Naive thymus-derived CD8-positive, alpha-beta T cell (primary cell): ENCODE measurements at regions not wholly inside any gene's neighbourhood (a gene's known extent, or its start where the extent isn't known, plus 50 kb on each side); places are given as distances from the start of the nearest gene placed in this dataset.

ENCODE experiments used
- ATAC-seq, 2 donors: fragments of 150-1000 bp; cut with Tn5 transposase in 1 of 2; sonication (Bioruptor Pico), chemical (Tn5 transposase) in 1 of 2; 1 replicate in 1 of 2; 2 replicates in 1 of 2; pipeline ENCODE4 v1.10.0; 2021; ENCODE audit warnings: mild to moderate bottlenecking in 2 of 2, moderate library complexity in 2 of 2
- POLR2A ChIA-PET: fragments of 350-600 bp; sonication (Branson Sonifier 250); formaldehyde crosslinking; loops from one replicate; lab custom pipeline; 2021; ENCODE audit warnings: antibody characterized with exemption; lab: Charles Lee
- DNase-seq, 10 donors: peaks; one replicate each; pipeline versions ENCODE4 v3.0.0 to v3.0.0-alpha.2; 2020 to 2022
- H3K27ac Mint-ChIP-seq, 10 donors: one replicate each; pipeline ENCODE4 v1.8.0; 2020 to 2022; ENCODE audit warnings: mild to moderate bottlenecking in 10 of 10, mixed read lengths in 10 of 10, moderate library complexity in 4 of 10, inconsistent platforms in 1 of 10
- H3K27me3 Mint-ChIP-seq, 5 donors: one replicate each; pipeline ENCODE4 v1.8.0; 2021 to 2022; ENCODE audit warnings: mixed read lengths in 5 of 5
- H3K36me3 Mint-ChIP-seq, 3 donors: one replicate each; pipeline ENCODE4 v1.8.0; 2020 to 2022; ENCODE audit warnings: mixed read lengths in 3 of 3, mild to moderate bottlenecking in 2 of 3, inconsistent platforms in 1 of 3
- H3K4me1 Mint-ChIP-seq, 4 donors: one replicate each; pipeline ENCODE4 v1.8.0; 2021 to 2022; ENCODE audit warnings: mixed read lengths in 4 of 4
- H3K4me3 Mint-ChIP-seq, 10 donors: one replicate each; pipeline ENCODE4 v1.8.0; 2020 to 2022; ENCODE audit warnings: mild to moderate bottlenecking in 10 of 10, mixed read lengths in 10 of 10, moderate library complexity in 6 of 10, inconsistent platforms in 1 of 10
- H3K9me3 Mint-ChIP-seq, 9 donors: one replicate each; pipeline ENCODE4 v1.8.0; 2020 to 2022; ENCODE audit warnings: mixed read lengths in 9 of 9, mild to moderate bottlenecking in 3 of 9, inconsistent platforms in 1 of 9, moderate library complexity in 1 of 9

DNA sequence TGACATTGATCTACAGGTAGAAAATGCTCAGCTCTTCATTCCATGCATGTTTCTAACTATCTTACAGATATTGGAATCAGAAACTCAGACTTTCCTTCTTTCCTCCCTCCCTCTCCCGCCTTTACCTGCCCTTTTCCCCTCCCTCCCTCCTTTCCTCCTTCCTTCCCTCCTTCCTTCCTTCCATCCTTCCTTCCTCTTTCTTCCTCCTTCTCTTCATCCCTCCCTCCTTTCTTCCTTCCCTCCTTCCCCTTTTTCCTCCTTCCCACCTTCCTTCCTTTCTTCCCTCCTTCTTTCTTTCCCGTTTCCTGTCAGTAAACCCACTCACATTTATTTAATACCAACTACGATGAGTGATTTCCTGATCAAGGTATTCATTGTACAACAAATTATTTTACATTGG, 113.4 kb upstream of the IRS2 start:
- Mint-ChIP-seq H3K4me1 (no peaks in the 10 kb centered on the region), H3K27me3 (peaks cover 1 to 18% (median 11%) of the 10 kb centered on the region in 5 donors), H3K4me3 (no peak overlapping the region), H3K27ac (no peak overlapping the region), H3K9me3 (peaks cover 0 to 12% (median 0%) of the 10 kb centered on the region in 9 donors), H3K36me3 (no peaks in the 10 kb centered on the region)
- ATAC-seq (no peak), DNase-seq (no peak)
- POLR2A ChIA-PET: no interaction called here

DNA sequence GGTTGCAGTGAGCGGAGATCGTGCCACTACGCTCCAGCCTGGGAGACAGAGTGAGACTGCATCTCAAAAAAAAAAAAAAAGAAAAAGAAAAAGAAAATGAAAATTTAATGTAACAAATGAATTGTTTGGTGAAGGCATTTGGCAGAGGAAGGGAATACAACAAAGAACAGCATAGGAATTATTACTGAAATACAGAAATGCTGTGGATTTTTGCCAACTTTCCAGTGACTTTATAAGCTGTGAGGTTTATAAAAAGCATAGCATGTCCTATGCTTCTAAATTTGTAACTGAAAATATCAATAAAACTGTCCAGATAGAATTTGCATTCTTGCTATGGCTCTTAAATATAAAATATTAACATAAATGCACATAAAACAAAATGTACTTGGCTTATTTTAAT, 112.9 kb upstream of the IRS2 start:
- no peak for DNase-seq
- H3K36me3 Mint-ChIP-seq: no peaks in the 10 kb centered on the region
- no peak overlapping the region for H3K27ac Mint-ChIP-seq
- ATAC-seq: no peak
- peaks cover 1 to 18% (median 11%) of the 10 kb centered on the region in 5 donors for H3K27me3 Mint-ChIP-seq
- H3K4me3 Mint-ChIP-seq: no peak overlapping the region
- H3K9me3 Mint-ChIP-seq: peaks cover 0 to 12% (median 0%) of the 10 kb centered on the region in 9 donors
- no peaks in the 10 kb centered on the region for H3K4me1 Mint-ChIP-seq
- POLR2A ChIA-PET: no interaction called here

DNA sequence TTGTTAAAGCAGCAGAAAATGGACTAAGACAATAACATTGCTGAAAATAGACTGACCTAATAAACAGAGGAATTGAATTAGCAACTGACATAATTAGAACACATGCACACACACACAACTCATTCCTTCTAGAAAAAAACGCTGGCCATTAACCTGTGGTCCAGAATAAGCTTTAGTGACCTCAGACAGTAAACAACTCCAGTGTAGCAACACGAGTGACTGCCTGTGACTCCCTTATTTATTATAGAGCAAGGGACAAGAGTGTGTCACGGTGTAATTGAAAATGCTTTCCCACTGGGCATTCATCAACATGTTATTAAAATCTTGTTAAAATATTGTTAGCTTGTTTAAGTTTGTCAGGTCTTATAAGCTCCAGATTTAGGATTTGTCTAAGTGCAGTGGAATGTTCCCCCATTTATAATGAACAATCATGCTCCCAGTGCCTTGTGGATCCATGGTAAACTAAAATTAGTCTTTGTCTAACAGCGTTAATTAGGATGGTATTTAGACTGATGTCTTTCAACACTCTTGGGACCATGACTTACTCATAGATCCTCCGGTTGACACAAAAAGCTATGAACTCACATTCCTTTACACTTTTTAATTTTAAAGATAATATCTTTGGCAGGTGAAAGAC, 111.7 kb upstream of the IRS2 start:
- POLR2A ChIA-PET: no interaction called here

DNA sequence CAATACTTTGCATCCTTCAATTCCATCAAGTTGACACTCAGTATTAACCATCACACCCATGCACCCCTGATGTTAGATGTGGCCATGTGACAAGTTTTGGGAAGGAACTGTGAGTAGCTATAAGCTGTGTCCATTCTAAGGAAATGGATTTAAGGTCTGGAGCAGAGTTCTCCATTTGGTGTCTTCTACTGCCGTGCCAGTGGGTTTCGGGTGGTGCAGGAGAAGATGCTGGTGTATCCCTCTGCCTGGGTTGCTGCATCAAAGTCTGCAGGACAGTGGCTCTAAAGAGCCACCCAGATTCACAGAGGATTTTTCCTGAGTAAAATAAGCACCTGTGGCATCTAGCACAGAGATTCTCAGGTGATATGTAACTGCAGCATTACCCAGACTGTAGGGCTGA, 105.7 kb upstream of the IRS2 start:
- ATAC-seq: no peak

More for the DNA sequence above, 111.7 kb upstream of the IRS2 start:
- Mint-ChIP-seq H3K4me1 (no peaks in the 10 kb centered on the region), H3K9me3 (peaks cover 0 to 4% (median 0%) of the 10 kb centered on the region in 9 donors), H3K27me3 (peaks cover 1 to 29% (median 12%) of the 10 kb centered on the region in 5 donors), H3K27ac (no peak overlapping the region), H3K36me3 (no peaks in the 10 kb centered on the region), H3K4me3 (no peak overlapping the region)
- DNase-seq (no peak), ATAC-seq (no peak)

DNA sequence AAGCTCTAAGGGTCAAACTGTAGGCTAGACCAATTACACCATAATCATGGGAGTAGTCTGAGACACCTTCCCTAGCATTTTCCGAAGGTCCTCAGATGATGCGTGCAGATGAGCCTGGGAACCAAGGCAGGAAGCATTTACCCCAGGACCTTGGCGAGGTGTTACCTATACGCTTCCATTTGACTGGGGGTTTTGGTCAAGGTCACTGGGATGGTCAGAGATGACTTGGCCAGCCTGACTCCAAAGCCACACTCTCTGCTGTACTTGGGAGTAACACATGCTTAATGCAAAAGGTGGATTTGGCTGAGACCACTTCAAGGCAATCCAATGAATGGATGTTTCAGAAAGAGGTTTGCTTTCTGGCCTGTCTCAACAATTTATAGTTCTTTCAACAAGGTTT, 98.9 kb upstream of the IRS2 start:
- ATAC-seq (no peak), DNase-seq (no peak)
- H3K9me3 Mint-ChIP-seq: peaks cover 0 to 8% (median 2%) of the 10 kb centered on the region in 9 donors
- no peak overlapping the region for H3K4me3 Mint-ChIP-seq
- H3K36me3 Mint-ChIP-seq: no peaks in the 10 kb centered on the region
- H3K27ac Mint-ChIP-seq: no peak overlapping the region
- H3K4me1 Mint-ChIP-seq: no peaks in the 10 kb centered on the region
- H3K27me3 Mint-ChIP-seq: peaks cover 1 to 32% (median 6%) of the 10 kb centered on the region in 5 donors
- POLR2A ChIA-PET: no interaction called here

More for the DNA sequence above, 105.7 kb upstream of the IRS2 start:
- H3K4me1 Mint-ChIP-seq: no peaks in the 10 kb centered on the region
- peaks cover 0 to 8% (median 2%) of the 10 kb centered on the region in 9 donors for H3K9me3 Mint-ChIP-seq
- DNase-seq: no peak
- no peaks in the 10 kb centered on the region for H3K36me3 Mint-ChIP-seq
- H3K4me3 Mint-ChIP-seq: no peak overlapping the region
- POLR2A ChIA-PET: no interaction called here
- H3K27ac Mint-ChIP-seq: no peak overlapping the region
- H3K27me3 Mint-ChIP-seq: peaks cover 0 to 22% (median 8%) of the 10 kb centered on the region in 5 donors

DNA sequence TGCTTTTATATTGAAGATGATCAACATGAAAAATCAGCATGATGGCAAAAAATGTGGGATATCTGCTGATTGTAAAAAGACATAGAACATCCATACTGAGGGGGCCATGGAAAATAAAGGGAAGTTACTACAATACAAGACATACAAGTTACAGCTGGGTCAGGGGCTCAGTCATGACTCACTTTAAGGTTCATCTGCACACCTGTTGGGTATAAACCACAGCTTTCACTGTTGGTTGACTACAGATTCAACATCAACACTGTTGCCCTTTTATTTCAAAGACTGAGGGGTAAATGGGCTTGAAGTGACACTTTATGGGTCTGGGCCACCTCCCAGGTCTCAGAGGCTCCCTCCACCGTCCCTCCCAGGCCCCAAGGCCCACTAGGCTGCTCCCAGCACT, 98.1 kb upstream of the IRS2 start:
- no peak for DNase-seq
- no peak overlapping the region for H3K27ac Mint-ChIP-seq
- H3K4me1 Mint-ChIP-seq: no peaks in the 10 kb centered on the region
- POLR2A ChIA-PET: no interaction called here
- H3K9me3 Mint-ChIP-seq: peaks cover 0 to 8% (median 2%) of the 10 kb centered on the region in 9 donors
- no peak overlapping the region for H3K4me3 Mint-ChIP-seq
- ATAC-seq: no peak
- H3K36me3 Mint-ChIP-seq: no peaks in the 10 kb centered on the region
- H3K27me3 Mint-ChIP-seq: peaks cover 1 to 32% (median 4%) of the 10 kb centered on the region in 5 donors

DNA sequence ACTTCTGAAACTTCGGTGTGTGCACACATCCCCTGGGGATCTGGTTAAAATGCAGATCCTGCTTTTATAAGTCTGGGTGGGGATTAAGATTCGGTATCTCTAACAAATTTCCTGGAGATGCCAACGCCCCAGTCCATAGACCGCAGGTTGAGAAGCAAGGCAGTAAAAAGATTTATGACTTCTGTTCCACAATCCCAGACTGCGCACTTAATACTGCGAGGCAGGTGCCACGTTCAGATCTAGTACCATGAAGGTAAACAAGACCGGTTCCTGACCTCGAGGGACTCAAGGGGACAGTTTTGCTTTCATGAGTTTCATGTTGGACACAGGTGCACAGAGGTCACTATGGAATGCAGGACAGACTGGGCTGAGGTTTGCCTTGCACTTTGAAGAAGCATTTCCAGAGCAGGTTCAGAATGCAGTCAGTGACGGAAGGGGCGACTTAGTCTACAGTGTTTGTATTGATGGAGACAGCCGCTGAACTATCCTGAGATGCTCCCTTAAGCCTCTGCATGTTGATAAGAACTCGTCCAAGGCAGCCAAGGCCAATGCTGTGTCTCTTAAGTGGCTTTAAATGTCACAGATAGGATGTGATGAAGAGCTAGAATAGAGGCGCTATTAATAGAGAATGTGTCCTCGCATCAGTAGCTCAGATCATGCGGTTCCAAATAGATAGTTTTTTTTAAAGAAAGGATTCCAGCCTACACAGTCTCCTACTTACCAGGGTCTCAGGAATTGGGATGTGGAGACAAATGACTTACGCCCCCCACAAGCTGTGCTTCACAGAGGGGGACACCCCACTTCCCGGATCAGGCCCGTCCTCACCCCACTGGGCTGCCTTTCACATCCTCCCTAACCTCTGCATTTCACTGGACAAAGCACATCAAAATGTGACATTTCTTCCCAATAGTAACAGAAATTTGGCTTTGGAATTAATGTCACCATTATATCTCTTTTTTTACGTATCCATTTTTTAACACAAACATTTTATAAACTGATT, 97.1 kb upstream of the IRS2 start:
- no peaks in the 10 kb centered on the region for H3K36me3 Mint-ChIP-seq
- POLR2A ChIA-PET: no interaction called here
- no peak overlapping the region for H3K27ac Mint-ChIP-seq
- ATAC-seq: no peak
- H3K9me3 Mint-ChIP-seq: peaks cover 0 to 8% (median 2%) of the 10 kb centered on the region in 9 donors
- no peak overlapping the region for H3K4me3 Mint-ChIP-seq
- no peak for DNase-seq
- H3K27me3 Mint-ChIP-seq: peaks cover 1 to 32% (median 6%) of the 10 kb centered on the region in 5 donors
- H3K4me1 Mint-ChIP-seq: no peaks in the 10 kb centered on the region

DNA sequence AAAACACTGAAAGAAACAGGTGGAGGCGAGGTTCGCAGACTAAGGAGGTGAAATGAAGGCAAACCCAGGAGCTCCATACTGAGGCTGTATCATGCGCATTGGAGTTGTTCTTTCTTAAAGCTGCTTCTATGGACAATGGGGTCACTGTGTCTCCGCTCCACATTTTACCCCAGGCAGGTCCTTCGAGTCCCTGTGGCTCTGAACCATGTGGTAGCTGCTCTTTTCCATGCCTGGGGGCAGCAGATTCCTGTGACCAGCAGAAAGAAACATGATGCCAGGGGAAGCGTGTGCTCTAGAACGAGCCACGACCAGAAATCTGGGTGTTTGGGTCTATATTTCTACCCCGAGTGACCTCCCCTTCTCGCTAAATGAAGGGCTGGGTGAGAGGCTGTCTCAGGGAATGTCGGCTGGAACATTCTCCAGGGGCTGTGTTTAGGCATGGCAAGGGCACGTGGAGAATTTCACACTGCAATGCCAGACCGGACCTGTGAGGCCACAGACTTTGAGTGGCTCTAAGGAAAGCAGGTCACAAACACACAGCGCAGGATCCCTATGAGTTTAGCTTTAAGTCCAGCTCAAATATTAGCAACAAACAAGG, 95.7 kb upstream of the IRS2 start:
- no peaks in the 10 kb centered on the region for H3K9me3 Mint-ChIP-seq
- ATAC-seq (no peak), DNase-seq (no peak)
- H3K4me1 Mint-ChIP-seq: no peaks in the 10 kb centered on the region
- H3K27me3 Mint-ChIP-seq: peaks cover 4 to 43% (median 7%) of the 10 kb centered on the region in 5 donors
- no peak overlapping the region for H3K27ac Mint-ChIP-seq
- no peaks in the 10 kb centered on the region for H3K36me3 Mint-ChIP-seq
- H3K4me3 Mint-ChIP-seq: no peak overlapping the region
- POLR2A ChIA-PET: no interaction called here

DNA sequence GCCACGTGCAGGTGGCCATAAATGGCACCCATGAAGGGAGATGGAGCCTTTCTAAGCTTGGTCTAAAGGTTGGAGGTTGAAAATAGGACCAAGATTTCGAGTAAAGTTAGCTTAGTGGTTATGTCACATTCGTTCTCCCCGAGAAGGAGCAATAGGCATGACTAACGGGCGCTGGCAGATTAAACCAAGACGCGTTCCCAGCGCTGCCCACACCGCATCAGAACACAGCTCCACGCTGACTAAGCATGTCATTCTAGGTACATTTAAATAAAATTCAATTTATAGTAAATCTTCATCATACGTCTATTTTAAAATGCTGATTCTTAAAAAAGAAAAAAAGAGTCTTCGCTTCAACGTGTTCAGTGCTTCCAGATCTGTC, 95.0 kb upstream of the IRS2 start:
- Mint-ChIP-seq H3K4me1 (no peaks in the 10 kb centered on the region), H3K27me3 (peaks cover 4 to 43% (median 9%) of the 10 kb centered on the region in 5 donors), H3K4me3 (no peak overlapping the region), H3K9me3 (no peaks in the 10 kb centered on the region), H3K27ac (no peak overlapping the region), H3K36me3 (no peaks in the 10 kb centered on the region)
- ATAC-seq (no peak), DNase-seq (no peak)
- POLR2A ChIA-PET: no interaction called here

DNA sequence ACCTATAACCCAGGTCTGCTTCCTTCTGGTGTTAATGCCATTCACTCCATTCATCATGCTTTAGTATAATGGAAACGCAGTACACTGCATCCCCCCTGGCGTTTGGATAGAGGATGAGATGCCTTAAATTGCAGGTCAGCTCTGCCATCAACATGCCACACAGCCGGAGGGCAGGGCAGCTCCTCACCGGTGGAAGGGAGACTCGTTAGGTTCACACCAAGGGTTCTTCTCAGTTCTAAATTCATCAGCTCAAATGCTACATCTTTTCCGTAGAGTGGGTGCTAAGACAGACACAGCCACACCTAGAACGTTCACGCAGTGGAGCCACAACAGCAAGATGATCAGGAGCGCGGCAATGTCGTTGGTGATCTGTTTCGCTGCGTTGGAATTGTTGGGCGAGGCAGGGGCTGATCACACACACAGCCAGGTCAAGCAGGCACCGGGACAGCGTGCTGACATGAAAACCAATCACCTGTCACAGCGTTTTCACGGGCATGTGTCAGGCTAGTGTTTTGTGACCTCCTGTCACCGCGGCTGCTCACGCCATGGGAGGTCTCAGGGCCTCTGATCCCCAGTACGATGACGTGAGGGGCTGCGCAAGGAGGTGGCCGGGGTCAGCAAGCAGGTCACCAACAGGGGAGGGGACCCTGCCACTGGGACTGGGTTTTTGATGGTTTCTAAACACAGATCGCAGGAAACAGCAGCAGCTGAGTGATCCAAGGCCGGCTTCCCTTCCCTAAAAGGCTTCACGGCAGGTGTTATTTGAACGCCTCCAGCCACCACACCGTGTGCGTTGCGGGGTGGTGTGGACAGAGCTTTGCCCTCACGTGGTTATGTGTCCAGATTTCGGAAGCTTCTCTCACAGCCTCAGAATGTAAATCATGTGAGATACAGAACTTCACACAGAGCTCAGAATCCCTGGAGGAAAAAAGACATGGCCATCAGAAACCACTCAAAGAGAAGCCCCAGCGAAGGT, 94.3 kb upstream of the IRS2 start:
- peaks cover 2 to 40% (median 9%) of the 10 kb centered on the region in 5 donors for H3K27me3 Mint-ChIP-seq
- H3K36me3 Mint-ChIP-seq: no peaks in the 10 kb centered on the region
- DNase-seq (no peak), ATAC-seq (no peak)
- no peaks in the 10 kb centered on the region for H3K9me3 Mint-ChIP-seq
- POLR2A ChIA-PET: no interaction called here
- no peaks in the 10 kb centered on the region for H3K4me1 Mint-ChIP-seq
- H3K27ac Mint-ChIP-seq: no peak overlapping the region
- no peak overlapping the region for H3K4me3 Mint-ChIP-seq

DNA sequence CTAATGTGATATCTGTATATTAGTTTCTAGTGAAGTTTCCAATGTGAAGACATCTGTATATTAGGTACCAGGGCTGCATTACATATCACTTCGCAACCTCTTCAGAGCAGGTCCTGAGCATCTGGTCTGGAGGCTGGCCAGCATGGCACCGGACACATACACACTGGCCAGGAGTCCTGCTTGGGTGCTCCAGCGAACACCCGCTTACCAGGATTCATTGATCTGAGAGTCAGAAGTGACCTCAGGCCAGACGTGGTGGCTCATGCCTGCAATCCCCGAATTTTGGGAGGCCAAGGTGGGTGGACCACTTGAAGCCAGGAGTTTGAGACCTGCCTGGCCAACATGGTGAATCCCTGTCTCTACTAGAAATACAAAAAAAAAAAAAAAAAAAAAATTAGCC, 93.0 kb upstream of the IRS2 start:
- Mint-ChIP-seq H3K4me3 (no peak overlapping the region), H3K27ac (no peak overlapping the region), H3K36me3 (no peaks in the 10 kb centered on the region), H3K27me3 (peaks cover 3 to 47% (median 9%) of the 10 kb centered on the region in 5 donors), H3K9me3 (no peaks in the 10 kb centered on the region), H3K4me1 (peaks cover 0 to 5% (median 2%) of the 10 kb centered on the region in 4 donors)
- ATAC-seq (no peak), DNase-seq (no peak)
- POLR2A ChIA-PET: no interaction called here

DNA sequence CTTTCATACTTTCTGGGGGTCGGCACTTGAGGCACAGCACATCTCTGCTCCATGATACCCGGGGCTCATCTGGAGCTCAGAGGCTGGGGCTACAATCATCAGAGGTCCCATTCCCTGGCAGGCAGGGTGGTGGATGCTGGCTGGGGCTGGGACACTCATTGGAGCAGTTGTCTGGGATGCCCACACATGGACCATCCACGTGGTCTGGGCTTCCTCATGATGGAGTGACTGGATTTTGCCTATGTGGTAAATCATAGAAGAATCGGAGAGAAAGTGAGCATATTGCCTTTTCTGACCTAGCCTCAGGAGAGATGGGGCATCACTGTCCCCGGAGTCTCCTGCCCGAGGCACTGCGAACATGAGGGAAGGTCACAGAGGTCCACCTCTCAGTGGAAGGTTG, 91.4 kb upstream of the IRS2 start:
- ATAC-seq (no peak), DNase-seq (no peak)
- peaks cover 6 to 63% (median 11%) of the 10 kb centered on the region in 5 donors for H3K27me3 Mint-ChIP-seq
- POLR2A ChIA-PET: no interaction called here
- peaks cover 0 to 5% (median 2%) of the 10 kb centered on the region in 4 donors for H3K4me1 Mint-ChIP-seq
- H3K9me3 Mint-ChIP-seq: no peaks in the 10 kb centered on the region
- H3K36me3 Mint-ChIP-seq: no peaks in the 10 kb centered on the region
- H3K4me3 Mint-ChIP-seq: no peak overlapping the region
- H3K27ac Mint-ChIP-seq: no peak overlapping the region
